ENCODE measurements at regions not wholly inside any gene's neighbourhood (a gene's known extent, or its start where the extent isn't known, plus 50 kb on each side); places are given as distances from the start of the nearest gene placed in this dataset.
"Not testable (repeated sequence)": the region's sequence is repeated elsewhere in the genome, so short reads cannot be mapped to it uniquely, and the experiment has no call there.

DNA sequence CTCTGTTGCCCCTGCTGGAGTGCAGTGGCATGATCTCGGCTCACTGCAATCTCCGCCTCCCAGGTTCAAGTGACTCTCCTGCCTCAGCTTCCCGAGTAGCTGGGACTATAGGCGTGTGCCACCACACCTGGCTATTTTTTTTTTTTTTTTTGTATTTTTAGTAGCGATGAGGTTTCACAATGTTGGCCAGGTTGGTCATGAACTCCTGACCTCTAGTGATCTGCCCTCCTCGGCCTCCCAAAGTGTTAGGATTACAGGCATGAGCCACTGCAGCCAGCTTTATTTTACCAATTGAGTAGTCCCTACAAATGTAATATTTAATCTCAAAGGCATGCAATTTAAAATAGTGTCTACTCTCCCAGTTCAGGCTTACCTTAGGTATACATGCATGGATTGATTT, 1487.2 kb upstream of the WWC1 start:
- not testable (repeated sequence) for H3K27me3 ChIP-seq (ENCODE audit: control insufficient read depth in 1 of 2, insufficient read depth in 2 of 2, low read length in 2 of 2); H3K9me3 ChIP-seq (ENCODE audit: control insufficient read depth in 2 of 2, insufficient read depth in 1 of 2, low read depth in 1 of 2, low read length in 1 of 2); H3K4me1 ChIP-seq (ENCODE audit: control insufficient read depth in 2 of 2, insufficient read depth in 2 of 2, low read length in 1 of 2); H3K36me3 ChIP-seq (ENCODE audit: control insufficient read depth in 2 of 2, insufficient read depth in 2 of 2, low read length in 1 of 2); H3K4me3 ChIP-seq (ENCODE audit: low read depth in 1 of 2, low read length in 2 of 2); H3K27ac ChIP-seq (ENCODE audit: low read depth in 2 of 2, low read length in 1 of 2)
- WGBS, 2 donors, result 84 to 89% methylated on average over 6 of the region's 6 CpGs

DNA sequence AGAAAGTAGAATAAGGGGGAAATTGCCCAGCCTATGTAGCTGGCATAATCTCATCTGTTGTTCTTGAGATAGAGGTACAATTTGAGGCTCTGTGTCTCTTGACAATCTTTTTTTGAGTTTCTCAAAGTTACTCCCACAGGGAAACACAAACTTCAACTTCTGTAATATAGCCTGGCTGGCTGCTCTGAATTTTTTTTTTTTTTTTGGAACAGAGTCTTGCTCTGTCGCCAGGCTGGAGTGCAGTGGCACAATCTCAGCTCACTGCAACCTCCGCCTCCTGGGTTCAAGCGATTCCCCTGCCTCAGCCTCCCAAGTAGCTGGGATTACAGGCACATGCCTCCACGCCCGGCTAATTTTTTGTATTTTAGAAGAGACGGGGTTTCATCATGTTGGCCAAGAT, 1486.8 kb upstream of the WWC1 start:
- H3K27ac ChIP-seq (ENCODE audit: low read depth in 2 of 2, low read length in 1 of 2); H3K27me3 ChIP-seq (ENCODE audit: control insufficient read depth in 1 of 2, insufficient read depth in 2 of 2, low read length in 2 of 2); H3K9me3 ChIP-seq (ENCODE audit: control insufficient read depth in 2 of 2, insufficient read depth in 1 of 2, low read depth in 1 of 2, low read length in 1 of 2); H3K4me1 ChIP-seq (ENCODE audit: control insufficient read depth in 2 of 2, insufficient read depth in 2 of 2, low read length in 1 of 2); H3K4me3 ChIP-seq (ENCODE audit: low read depth in 1 of 2, low read length in 2 of 2); H3K36me3 ChIP-seq (ENCODE audit: control insufficient read depth in 2 of 2, insufficient read depth in 2 of 2, low read length in 1 of 2): not testable (repeated sequence)
- whole genome bisulfite sequencing, 2 donors, result 87 to 93% methylated on average over 6 of the region's 6 CpGs

DNA sequence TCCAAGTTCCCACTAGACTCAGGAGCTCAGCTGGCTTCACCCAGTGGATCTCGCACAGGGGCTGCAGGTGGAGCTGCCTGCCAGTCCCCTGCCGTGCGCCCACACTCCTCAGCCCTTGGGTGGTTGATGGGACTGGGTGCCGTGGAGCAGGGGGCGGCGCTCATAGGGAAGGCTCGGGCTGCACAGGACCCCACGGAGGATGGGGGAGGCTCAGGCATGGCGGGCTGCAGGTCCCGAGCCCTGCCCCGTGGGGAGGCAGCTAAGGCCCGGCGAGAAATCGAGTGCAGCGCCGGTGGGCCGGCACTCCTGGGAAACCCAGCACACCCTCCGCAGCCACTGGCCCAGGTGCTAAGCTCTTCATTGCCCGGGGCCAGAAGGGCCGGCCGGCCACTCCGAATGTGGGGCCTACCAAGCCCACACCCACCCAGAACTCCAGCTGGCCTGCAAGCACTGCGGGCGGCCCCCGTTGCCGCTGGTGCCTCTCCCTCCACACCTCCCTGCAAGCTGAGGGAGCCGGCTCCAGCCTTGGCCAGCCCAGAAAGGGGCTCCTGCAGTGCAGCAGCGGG, 1481.3 kb upstream of the WWC1 start:
- H3K27ac ChIP-seq (ENCODE audit: low read depth in 2 of 2, low read length in 1 of 2); H3K4me1 ChIP-seq (ENCODE audit: control insufficient read depth in 2 of 2, insufficient read depth in 2 of 2, low read length in 1 of 2); H3K9me3 ChIP-seq (ENCODE audit: control insufficient read depth in 2 of 2, insufficient read depth in 1 of 2, low read depth in 1 of 2, low read length in 1 of 2); H3K4me3 ChIP-seq (ENCODE audit: low read depth in 1 of 2, low read length in 2 of 2); H3K27me3 ChIP-seq (ENCODE audit: control insufficient read depth in 1 of 2, insufficient read depth in 2 of 2, low read length in 2 of 2); H3K36me3 ChIP-seq (ENCODE audit: control insufficient read depth in 2 of 2, insufficient read depth in 2 of 2, low read length in 1 of 2): not testable (repeated sequence)
- 91 to 92% methylated on average over 28 of the region's 28 CpGs for WGBS, 2 donors

DNA sequence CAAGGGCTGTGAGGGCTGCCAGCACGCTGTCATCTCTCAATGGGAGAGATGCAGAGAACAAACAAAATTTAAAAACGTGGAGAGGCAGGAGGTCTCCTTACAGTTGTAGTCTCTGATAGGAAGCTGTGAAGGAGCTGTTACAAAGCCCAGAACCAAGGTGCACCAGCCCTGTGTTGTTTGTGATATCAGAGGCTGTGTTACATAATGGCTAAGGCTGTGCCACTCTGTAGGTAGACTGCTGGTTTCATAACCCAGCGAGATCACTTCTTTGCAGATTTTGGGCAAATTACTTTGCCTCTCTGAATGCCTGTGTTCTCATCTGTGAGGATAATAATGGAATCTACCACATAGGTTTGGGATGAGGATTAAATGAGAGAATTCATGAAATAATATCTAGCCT, 1480.7 kb upstream of the WWC1 start:
- H3K27ac ChIP-seq (ENCODE audit: low read depth in 2 of 2, low read length in 1 of 2), result no peak overlapping the region
- H3K9me3 ChIP-seq (ENCODE audit: control insufficient read depth in 2 of 2, insufficient read depth in 1 of 2, low read depth in 1 of 2, low read length in 1 of 2), result peaks cover 0 to 3% of the 10 kb centered on the region in 2 donors
- WGBS, 2 donors, result 84 to 87% methylated on average over 3 of the region's 3 CpGs
- no peaks in the 10 kb centered on the region for H3K36me3 ChIP-seq (ENCODE audit: control insufficient read depth in 2 of 2, insufficient read depth in 2 of 2, low read length in 1 of 2)
- H3K27me3 ChIP-seq (ENCODE audit: control insufficient read depth in 1 of 2, insufficient read depth in 2 of 2, low read length in 2 of 2), result no peaks in the 10 kb centered on the region
- no peak overlapping the region for H3K4me3 ChIP-seq (ENCODE audit: low read depth in 1 of 2, low read length in 2 of 2)
- H3K4me1 ChIP-seq (ENCODE audit: control insufficient read depth in 2 of 2, insufficient read depth in 2 of 2, low read length in 1 of 2), result no peaks in the 10 kb centered on the region

DNA sequence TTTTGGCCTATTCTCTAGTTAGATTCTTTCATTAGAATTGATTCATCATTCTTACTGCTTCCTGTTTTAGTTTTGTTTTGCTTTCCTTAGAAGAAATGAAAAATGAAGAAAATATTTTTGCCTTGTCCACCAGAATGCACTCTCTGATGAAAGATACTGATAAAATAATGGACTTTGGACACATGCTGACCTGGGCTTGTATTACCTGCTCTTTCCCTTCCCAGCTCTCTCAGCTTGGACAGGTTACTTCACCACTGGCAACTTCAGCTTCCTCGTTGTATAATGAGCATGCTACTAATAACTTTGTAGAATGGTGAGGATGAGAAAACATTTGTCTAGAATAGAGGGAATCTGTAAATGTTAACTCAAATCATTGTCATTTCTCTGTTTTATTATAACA, 1468.1 kb upstream of the WWC1 start:
- H3K9me3 ChIP-seq (ENCODE audit: control insufficient read depth in 2 of 2, insufficient read depth in 1 of 2, low read depth in 1 of 2, low read length in 1 of 2), result no peaks in the 10 kb centered on the region
- H3K36me3 ChIP-seq (ENCODE audit: control insufficient read depth in 2 of 2, insufficient read depth in 2 of 2, low read length in 1 of 2), result no peaks in the 10 kb centered on the region
- H3K4me1 ChIP-seq (ENCODE audit: control insufficient read depth in 2 of 2, insufficient read depth in 2 of 2, low read length in 1 of 2), result no peaks in the 10 kb centered on the region
- no peak overlapping the region for H3K27ac ChIP-seq (ENCODE audit: low read depth in 2 of 2, low read length in 1 of 2)
- 57 to 62% methylated on average over 1 of the region's 1 CpG for WGBS, 2 donors
- no peak overlapping the region for H3K4me3 ChIP-seq (ENCODE audit: low read depth in 1 of 2, low read length in 2 of 2)
- no peaks in the 10 kb centered on the region for H3K27me3 ChIP-seq (ENCODE audit: control insufficient read depth in 1 of 2, insufficient read depth in 2 of 2, low read length in 2 of 2)

DNA sequence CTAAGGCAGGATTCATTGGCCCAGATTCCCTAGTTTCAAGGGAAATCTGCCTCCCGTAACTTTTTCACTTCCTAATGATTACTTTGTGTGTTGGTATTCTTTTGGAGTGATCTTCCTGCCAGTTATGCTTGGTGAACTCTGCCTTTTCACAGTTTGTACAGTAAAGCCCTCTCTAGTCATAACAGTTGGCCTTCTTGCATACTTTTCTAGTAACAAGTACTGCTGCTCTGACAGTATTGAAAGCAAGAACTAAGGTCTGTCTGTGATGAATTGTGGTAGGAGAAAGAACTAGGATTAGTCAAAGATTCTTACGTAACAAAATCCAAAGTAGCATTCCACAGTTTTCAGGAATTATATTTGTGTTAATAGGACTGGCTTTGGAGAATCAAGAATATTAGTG, 1457.2 kb upstream of the WWC1 start:
- no peak overlapping the region for H3K4me3 ChIP-seq (ENCODE audit: low read depth in 1 of 2, low read length in 2 of 2)
- no peaks in the 10 kb centered on the region for H3K9me3 ChIP-seq (ENCODE audit: control insufficient read depth in 2 of 2, insufficient read depth in 1 of 2, low read depth in 1 of 2, low read length in 1 of 2)
- 59 to 75% methylated on average over 2 of the region's 2 CpGs for WGBS, 2 donors
- no peaks in the 10 kb centered on the region for H3K27me3 ChIP-seq (ENCODE audit: control insufficient read depth in 1 of 2, insufficient read depth in 2 of 2, low read length in 2 of 2)
- no peaks in the 10 kb centered on the region for H3K36me3 ChIP-seq (ENCODE audit: control insufficient read depth in 2 of 2, insufficient read depth in 2 of 2, low read length in 1 of 2)
- H3K27ac ChIP-seq (ENCODE audit: low read depth in 2 of 2, low read length in 1 of 2), result no peak overlapping the region
- H3K4me1 ChIP-seq (ENCODE audit: control insufficient read depth in 2 of 2, insufficient read depth in 2 of 2, low read length in 1 of 2), result no peaks in the 10 kb centered on the region

DNA sequence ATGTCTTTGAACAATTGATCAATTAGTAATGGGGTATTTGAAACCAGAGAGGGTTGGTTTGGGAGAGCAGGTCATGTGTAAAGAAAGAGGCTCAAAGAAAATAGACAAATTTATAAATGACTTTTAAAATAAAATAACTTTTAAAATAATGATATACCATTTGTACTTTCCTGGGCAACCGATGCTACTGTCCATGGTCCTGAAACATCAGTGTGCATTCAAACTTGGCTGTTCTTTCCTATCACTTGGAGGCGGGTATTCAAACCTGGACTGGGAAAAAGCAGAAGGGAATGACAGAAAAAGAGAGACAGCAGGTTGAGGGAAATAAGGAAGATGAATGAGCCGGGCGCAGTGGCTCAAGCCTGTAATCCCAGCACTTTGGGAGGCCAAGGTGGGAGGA, 1446.4 kb upstream of the WWC1 start:
- WGBS, 2 donors, result 77 to 83% methylated on average over 4 of the region's 4 CpGs
- no peaks in the 10 kb centered on the region for H3K9me3 ChIP-seq (ENCODE audit: control insufficient read depth in 2 of 2, insufficient read depth in 1 of 2, low read depth in 1 of 2, low read length in 1 of 2)
- H3K4me1 ChIP-seq (ENCODE audit: control insufficient read depth in 2 of 2, insufficient read depth in 2 of 2, low read length in 1 of 2), result no peaks in the 10 kb centered on the region
- no peaks in the 10 kb centered on the region for H3K27me3 ChIP-seq (ENCODE audit: control insufficient read depth in 1 of 2, insufficient read depth in 2 of 2, low read length in 2 of 2)
- no peak overlapping the region for H3K4me3 ChIP-seq (ENCODE audit: low read depth in 1 of 2, low read length in 2 of 2)
- H3K36me3 ChIP-seq (ENCODE audit: control insufficient read depth in 2 of 2, insufficient read depth in 2 of 2, low read length in 1 of 2), result no peaks in the 10 kb centered on the region
- H3K27ac ChIP-seq (ENCODE audit: low read depth in 2 of 2, low read length in 1 of 2), result no peak overlapping the region

DNA sequence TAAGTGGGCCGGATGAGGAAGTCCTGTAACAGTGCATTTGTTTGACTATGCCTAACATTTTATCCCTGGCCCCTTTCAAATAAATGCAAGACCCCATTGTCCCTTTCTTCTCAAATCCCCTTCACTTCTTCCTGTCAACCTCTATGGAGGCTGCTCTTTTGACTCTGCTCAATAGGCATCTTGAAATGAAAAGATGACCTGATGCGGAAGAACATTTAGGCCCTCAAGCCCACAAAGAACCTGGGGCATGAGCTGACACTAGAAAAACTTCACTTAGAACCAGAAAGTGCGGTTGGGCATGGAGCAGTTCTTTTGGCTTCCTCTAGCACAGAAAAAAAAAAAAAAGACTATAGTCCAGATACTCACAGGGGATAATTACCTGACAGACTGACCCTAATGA, 1434.7 kb upstream of the WWC1 start:
- Histone ChIP-seq H3K4me1 (ENCODE audit: control insufficient read depth in 2 of 2, insufficient read depth in 2 of 2, low read length in 1 of 2) (no peaks in the 10 kb centered on the region), H3K27me3 (ENCODE audit: control insufficient read depth in 1 of 2, insufficient read depth in 2 of 2, low read length in 2 of 2) (no peaks in the 10 kb centered on the region), H3K4me3 (ENCODE audit: low read depth in 1 of 2, low read length in 2 of 2) (no peak overlapping the region), H3K36me3 (ENCODE audit: control insufficient read depth in 2 of 2, insufficient read depth in 2 of 2, low read length in 1 of 2) (no peaks in the 10 kb centered on the region), H3K9me3 (ENCODE audit: control insufficient read depth in 2 of 2, insufficient read depth in 1 of 2, low read depth in 1 of 2, low read length in 1 of 2) (no peaks in the 10 kb centered on the region), H3K27ac (ENCODE audit: low read depth in 2 of 2, low read length in 1 of 2) (no peak overlapping the region)
- WGBS, 2 donors, result 85 to 86% methylated on average over 3 of the region's 3 CpGs

DNA sequence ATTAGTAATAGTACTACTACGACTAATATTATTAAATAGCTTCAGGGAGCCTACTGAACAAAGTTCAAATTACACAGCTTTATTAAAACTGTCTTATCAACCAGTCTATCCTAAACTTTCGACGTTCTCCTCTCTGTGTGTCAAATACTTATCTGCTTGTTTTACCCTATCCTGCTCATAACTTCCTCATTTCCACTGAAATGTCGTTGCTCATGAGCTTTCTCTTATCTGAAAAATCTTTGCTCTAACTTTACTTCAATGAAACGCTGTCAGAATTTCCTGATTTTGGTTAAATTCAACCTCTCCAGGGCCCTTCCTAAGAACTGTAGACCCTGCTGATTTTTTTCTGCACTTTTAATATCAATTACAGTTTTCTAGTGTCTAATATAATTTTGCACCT, 1431.0 kb upstream of the WWC1 start:
- Histone ChIP-seq H3K36me3 (ENCODE audit: control insufficient read depth in 2 of 2, insufficient read depth in 2 of 2, low read length in 1 of 2) (no peaks in the 10 kb centered on the region), H3K27me3 (ENCODE audit: control insufficient read depth in 1 of 2, insufficient read depth in 2 of 2, low read length in 2 of 2) (no peaks in the 10 kb centered on the region), H3K27ac (ENCODE audit: low read depth in 2 of 2, low read length in 1 of 2) (no peak overlapping the region), H3K4me1 (ENCODE audit: control insufficient read depth in 2 of 2, insufficient read depth in 2 of 2, low read length in 1 of 2) (no peaks in the 10 kb centered on the region), H3K9me3 (ENCODE audit: control insufficient read depth in 2 of 2, insufficient read depth in 1 of 2, low read depth in 1 of 2, low read length in 1 of 2) (no peaks in the 10 kb centered on the region), H3K4me3 (ENCODE audit: low read depth in 1 of 2, low read length in 2 of 2) (no peak overlapping the region)
- WGBS, 2 donors, result 60 to 66% methylated on average over 5 of the region's 5 CpGs

DNA sequence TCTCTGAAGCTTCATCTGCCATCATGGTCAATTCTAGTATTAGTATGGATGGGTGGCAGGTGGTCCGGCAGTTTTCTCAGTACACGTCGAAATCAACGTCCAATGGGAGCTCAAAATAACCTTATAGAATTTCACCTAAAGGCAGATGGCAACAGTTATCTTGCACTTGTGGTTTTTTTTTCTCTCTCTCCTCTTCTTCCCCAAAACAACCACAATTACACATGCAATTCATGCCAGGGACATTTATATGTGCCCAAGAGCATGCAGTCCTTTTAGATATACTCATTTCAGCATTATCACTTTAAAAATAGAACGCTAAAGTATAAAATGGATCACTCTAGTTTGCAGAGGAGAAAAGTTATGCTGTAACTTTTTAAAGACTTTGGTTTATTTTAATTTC, 1428.9 kb upstream of the WWC1 start:
- H3K4me1 ChIP-seq (ENCODE audit: control insufficient read depth in 2 of 2, insufficient read depth in 2 of 2, low read length in 1 of 2), result no peaks in the 10 kb centered on the region
- WGBS, 2 donors, result 89 to 90% methylated on average over 5 of the region's 5 CpGs
- no peaks in the 10 kb centered on the region for H3K27me3 ChIP-seq (ENCODE audit: control insufficient read depth in 1 of 2, insufficient read depth in 2 of 2, low read length in 2 of 2)
- H3K27ac ChIP-seq (ENCODE audit: low read depth in 2 of 2, low read length in 1 of 2), result no peak overlapping the region
- no peaks in the 10 kb centered on the region for H3K36me3 ChIP-seq (ENCODE audit: control insufficient read depth in 2 of 2, insufficient read depth in 2 of 2, low read length in 1 of 2)
- H3K4me3 ChIP-seq (ENCODE audit: low read depth in 1 of 2, low read length in 2 of 2), result no peak overlapping the region
- no peaks in the 10 kb centered on the region for H3K9me3 ChIP-seq (ENCODE audit: control insufficient read depth in 2 of 2, insufficient read depth in 1 of 2, low read depth in 1 of 2, low read length in 1 of 2)
